Stromal cell of bone marrow (primary cell): ENCODE measurements at regions not wholly inside any gene's neighbourhood (a gene's known extent, or its start where the extent isn't known, plus 50 kb on each side); places are given as distances from the start of the nearest gene placed in this dataset.
A peak's percentile ranks its signal among the peaks of the same experiment; 100 is the strongest.

Experiments
- DNase-seq: peaks from one replicate; pipeline ENCODE4 v3.0.0-alpha.2; 2012; ENCODE audit warnings: low read depth

GRCh38 chr4:22021106-22021505 lies 72.5 kb upstream of the KCNIP4 start:
- DNase-seq, result no peak

DNA sequence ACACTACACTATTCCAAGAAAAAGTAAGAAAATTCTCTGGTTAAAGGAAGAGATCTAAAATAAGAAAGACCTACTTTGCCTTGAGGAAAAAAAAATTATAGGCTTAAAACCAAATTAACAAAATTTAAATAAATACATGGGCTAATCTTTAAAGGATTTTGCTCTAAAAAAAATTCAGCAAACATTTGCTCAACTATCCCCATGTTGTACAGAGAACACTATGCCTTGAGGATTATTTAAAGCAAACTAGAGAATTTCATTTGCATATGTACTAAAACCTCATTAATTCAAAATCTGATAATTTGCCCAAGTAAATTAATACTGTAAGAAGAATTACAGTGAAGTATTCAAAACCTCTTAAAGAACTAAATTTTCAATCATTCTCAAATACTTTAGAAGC lies 71.6 kb upstream of the KCNIP4 start:
- no peak for DNase-seq

GRCh38 chr4:22019676-22020075 lies 71.1 kb upstream of the KCNIP4 start:
- peak; percentile 24 for DNase-seq

DNA sequence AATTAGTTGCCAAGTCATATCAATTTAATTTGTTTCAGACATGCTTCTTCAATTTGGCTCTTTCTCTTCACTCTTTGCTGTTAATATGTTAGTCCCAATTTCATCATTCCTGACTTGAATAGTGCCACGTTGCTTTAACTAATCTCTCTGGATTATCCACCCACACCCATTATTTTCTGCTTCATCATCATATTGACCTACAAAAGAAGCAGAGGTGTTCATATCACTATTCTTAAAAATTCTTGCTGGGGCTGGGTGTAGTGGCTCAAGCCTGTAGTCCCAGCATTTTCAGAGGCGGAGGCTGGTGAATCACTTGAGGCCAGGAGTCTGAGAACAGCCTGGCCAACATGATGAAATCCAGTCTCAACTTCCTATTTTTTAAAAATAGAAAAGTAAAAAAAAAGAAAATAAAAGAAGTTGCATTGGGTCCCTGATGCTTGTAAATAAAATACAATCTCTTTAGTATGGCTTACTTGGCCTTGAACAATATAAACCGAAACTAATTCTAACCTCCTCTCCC lies 65.7 kb upstream of the KCNIP4 start:
- peak; percentile 29 for DNase-seq

GRCh38 chr4:22003878-22004277 lies 55.3 kb upstream of the KCNIP4 start:
- no peak for DNase-seq
